SK-N-SH (cell line): ENCODE measurements at regions not wholly inside any gene's neighbourhood (a gene's known extent, or its start where the extent isn't known, plus 50 kb on each side); places are given as distances from the start of the nearest gene placed in this dataset.

Source experiments
- CTCF ChIA-PET: fragments of 300-600, 350-600 bp; formaldehyde crosslinking; extraction: SDS; loops from one replicate; lab custom pipeline; 2021; lab: Yijun Ruan, JAX
- POLR2A ChIA-PET: fragments of 350-600 bp; sonication (Branson Sonifier 250); formaldehyde crosslinking; extraction: SDS; loops from one replicate; lab custom pipeline; 2020; ENCODE audit warnings: antibody characterized with exemption, inconsistent platforms; lab: Yijun Ruan, JAX
- DNase-seq: peaks from one replicate; pipeline ENCODE4 v3.0.0; 2012
- H2AFZ ChIP-seq: fragments of 200-600 bp; sonication (generic); 2 replicates; pipeline ENCODE4 v1.8.1; 2016; ENCODE audit warnings: antibody characterized with exemption, mild to moderate bottlenecking, low read depth
- H3F3A ChIP-seq: fragments of 200-600 bp; sonication (generic); replicated peaks from 2 replicates; pipeline ENCODE3; 2016; ENCODE audit warnings: antibody characterized with exemption, mild to moderate bottlenecking; ENCODE audit not compliant: insufficient read depth
- H3K27ac ChIP-seq, 2 experiments: fragments of 200-500 bp in 1 of 2; fragments of 200-600 bp in 1 of 2; sonication (Bioruptor generic) in 1 of 2; sonication (generic), shearing (Covaris generic) in 1 of 2; 2 replicates each; pipeline versions ENCODE4 v1.5.1 to v1.6.1; 2014 to 2016; ENCODE audit warnings: low read depth in 2 of 2, inconsistent platforms in 1 of 2, low read length in 1 of 2, mild to moderate bottlenecking in 1 of 2, mixed read lengths in 1 of 2
- H3K27me3 ChIP-seq: fragments of 200-600 bp; sonication (generic), shearing (Covaris generic); 2 replicates; pipeline ENCODE4 v1.6.1; 2016; ENCODE audit warnings: mixed run types; ENCODE audit not compliant: insufficient read depth
- H3K36me3 ChIP-seq, 2 experiments: fragments of 200-500 bp in 1 of 2; fragments of 200-600 bp in 1 of 2; sonication (Bioruptor generic) in 1 of 2; sonication (generic) in 1 of 2; replicated peaks in 1 of 2; 2 replicates each; pipeline versions ENCODE3 to v1.5.1; 2014 to 2016; ENCODE audit warnings: low read length in 1 of 2, mild to moderate bottlenecking in 1 of 2; ENCODE audit not compliant: insufficient read depth in 2 of 2, control insufficient read depth in 1 of 2
- H3K4me1 ChIP-seq, 2 experiments: fragments of 200-500 bp in 1 of 2; fragments of 200-600 bp in 1 of 2; sonication (Bioruptor generic) in 1 of 2; sonication (generic), shearing (Covaris generic) in 1 of 2; 2 replicates each; pipeline versions ENCODE4 v1.5.1 to v1.6.1; 2014 to 2016; ENCODE audit warnings: low read depth in 1 of 2, low read length in 1 of 2, mixed run types in 1 of 2; ENCODE audit not compliant: insufficient read depth in 2 of 2, control insufficient read depth in 1 of 2
- H3K4me2 ChIP-seq: fragments of 200-600 bp; sonication (generic), shearing (Covaris generic); 2 replicates; pipeline ENCODE4 v1.6.1; 2017; ENCODE audit warnings: mixed run types
- H3K4me3 ChIP-seq, 2 experiments: fragments of 200-500 bp in 1 of 2; fragments of 200-600 bp in 1 of 2; sonication (Bioruptor generic) in 1 of 2; sonication (generic), shearing (Covaris generic) in 1 of 2; 2 replicates each; pipeline versions ENCODE4 v1.5.1 to v1.8.1; 2014 to 2016; ENCODE audit warnings: low read depth in 2 of 2, inconsistent platforms in 1 of 2, low read length in 1 of 2, mild to moderate bottlenecking in 1 of 2, mixed read lengths in 1 of 2, moderate library complexity in 1 of 2
- H3K79me2 ChIP-seq: fragments of 200-600 bp; sonication (generic); 2 replicates; pipeline ENCODE4 v1.8.1; 2017; ENCODE audit warnings: mild to moderate bottlenecking; ENCODE audit not compliant: insufficient read depth
- H3K9ac ChIP-seq: fragments of 200-600 bp; sonication (generic); 2 replicates; pipeline ENCODE4 v1.6.1; 2017; ENCODE audit warnings: mixed run types
- H3K9me2 ChIP-seq: fragments of 200-600 bp; sonication (generic); 2 replicates; pipeline ENCODE4 v1.6.1; 2017; ENCODE audit warnings: mixed run types
- H3K9me3 ChIP-seq: fragments of 200-600 bp; sonication (generic); 2 replicates; pipeline ENCODE4 v1.6.1; 2017; ENCODE audit warnings: mixed run types, mild to moderate bottlenecking, moderate library complexity
- H4K20me1 ChIP-seq: fragments of 200-600 bp; sonication (generic); 2 replicates; pipeline ENCODE4 v1.6.1; 2017; ENCODE audit warnings: mild to moderate bottlenecking, mixed run types; ENCODE audit not compliant: insufficient read depth
- ELF1 ChIP-seq: IDR thresholded peaks from 2 replicates; pipeline ENCODE4 v1.4.0; 2012
- EZH2phosphoT487 ChIP-seq: fragments of 200-600 bp; sonication (generic); IDR thresholded peaks from 2 replicates; pipeline ENCODE4 v1.6.1; 2017; ENCODE audit warnings: low read depth, mixed run types, mild to moderate bottlenecking, antibody characterized with exemption, moderate library complexity, borderline replicate concordance
- FOXJ3 ChIP-seq: sonication (generic); formaldehyde crosslinking; IDR thresholded peaks from 2 replicates; pipeline ENCODE4 v1.5.1; 2020; ENCODE audit warnings: mild to moderate bottlenecking, missing genetic modification reagents
- IRF3 ChIP-seq: fragments of 150-350 bp; IDR thresholded peaks from 2 replicates; pipeline ENCODE4 v1.6.1; 2016; ENCODE audit warnings: mild to moderate bottlenecking, low read depth, low read length
- MEF2A ChIP-seq: IDR thresholded peaks from 2 replicates; pipeline ENCODE4 v1.4.0; 2012; ENCODE audit warnings: low read depth, borderline replicate concordance
- NRF1 ChIP-seq: IDR thresholded peaks from 2 replicates; pipeline ENCODE4 v1.6.1; 2012; ENCODE audit warnings: low read depth, mild to moderate bottlenecking, low read length
- RAD21 ChIP-seq: IDR thresholded peaks from 2 replicates; pipeline ENCODE4 v1.6.1; 2012; ENCODE audit warnings: mild to moderate bottlenecking, low read length
- RXRA ChIP-seq: IDR thresholded peaks from 2 replicates; pipeline ENCODE4 v1.4.0; 2012; ENCODE audit warnings: low read depth, mild to moderate bottlenecking, borderline replicate concordance
- SMC3 ChIP-seq: IDR thresholded peaks from 2 replicates; pipeline ENCODE4 v1.6.1; 2012; ENCODE audit warnings: low read depth, low read length, improper control_type of control experiment
- YY1 ChIP-seq: IDR thresholded peaks from 2 replicates; pipeline ENCODE4 v1.4.0; 2012; ENCODE audit warnings: low read depth, mild to moderate bottlenecking
- WGBS: methylation state at CpG from one replicate; pipeline ENCODE4 v1.1.6; 2017; ENCODE audit warnings: low lambda C conversion rate; 5-methylcytosine and 5-hydroxymethylcytosine counted together

- no peak overlapping the region for H3K4me2 ChIP-seq
- DNase-seq = no peak
- no peaks in the 10 kb centered on the region for H3K9me2 ChIP-seq
- 79% methylated on average over 3 of the region's 3 CpGs for WGBS
- H3K9ac ChIP-seq = no peak overlapping the region
- no peak overlapping the region for H3K4me3 ChIP-seq
- POLR2A ChIA-PET = no interaction called here
- TF ChIP-seq MEF2A = no peak
- no peaks in the 10 kb centered on the region for H3K36me3 ChIP-seq
- H3K27ac ChIP-seq = no peak overlapping the region
- H3K4me1 ChIP-seq = no peaks in the 10 kb centered on the region
- no peak overlapping the region for H2AFZ ChIP-seq
- CTCF ChIA-PET = interaction anchor here (1.1 to 1.7 kb wide), 2 partner anchors 15 to 397 kb away, joined by 3 to 4 read pairs; no protein-coding TSS in a partner anchor
- no peaks in the 10 kb centered on the region for H3F3A ChIP-seq
- no peaks in the 10 kb centered on the region for H3K27me3 ChIP-seq
- H4K20me1 ChIP-seq = no peaks in the 10 kb centered on the region
- H3K79me2 ChIP-seq = no peaks in the 10 kb centered on the region
- H3K9me3 ChIP-seq = no peaks in the 10 kb centered on the region
Observed at GRCh38 chr18:28575123-28575522, 398.2 kb upstream of the CDH2 start.

- Histone ChIP-seq H3F3A (no peaks in the 10 kb centered on the region), H3K27ac (no peak overlapping the region), H3K9ac (no peak overlapping the region), H3K4me1 (no peaks in the 10 kb centered on the region), H3K9me3 (no peaks in the 10 kb centered on the region), H2AFZ (no peak overlapping the region), H3K36me3 (no peaks in the 10 kb centered on the region), H3K4me2 (no peak overlapping the region), H3K79me2 (no peaks in the 10 kb centered on the region), H3K27me3 (no peaks in the 10 kb centered on the region), H4K20me1 (no peaks in the 10 kb centered on the region), H3K9me2 (no peaks in the 10 kb centered on the region), H3K4me3 (no peak overlapping the region)
- ChIA-PET CTCF (interaction anchor here (1.7 kb wide), 1 partner anchor 396 kb away, joined by 3 read pairs; no protein-coding TSS in a partner anchor), POLR2A (no interaction called here)
- TF ChIP-seq YY1 (no peak), ELF1 (no peak), RXRA (no peak)
- 90% methylated on average over 1 of the region's 1 CpG for WGBS
- DNase-seq = no peak
Observed at GRCh38 chr18:28574175-28574574, 397.2 kb upstream of the CDH2 start.

- Histone ChIP-seq H3K27me3 (no peaks in the 10 kb centered on the region), H3K4me3 (no peak overlapping the region), H3K9me2 (no peaks in the 10 kb centered on the region), H4K20me1 (no peaks in the 10 kb centered on the region), H3K27ac (no peak overlapping the region), H3K4me1 (no peaks in the 10 kb centered on the region), H3K4me2 (no peak overlapping the region), H3K9me3 (no peaks in the 10 kb centered on the region), H3K9ac (no peak overlapping the region), H3K36me3 (no peaks in the 10 kb centered on the region), H2AFZ (no peak overlapping the region), H3K79me2 (no peaks in the 10 kb centered on the region), H3F3A (no peaks in the 10 kb centered on the region)
- DNase-seq = no peak
- 71% methylated on average over 2 of the region's 2 CpGs for WGBS
- POLR2A ChIA-PET = no interaction called here
- CTCF ChIA-PET = interaction anchor here (2.0 kb wide), 1 partner anchor 10 kb away, joined by 6 read pairs; no protein-coding TSS in a partner anchor
- no peak for TF ChIP-seq NRF1
- TF ChIP-seq IRF3 = no peak
- no peak for TF ChIP-seq FOXJ3 (CRISPR knock-in tag)
- TF ChIP-seq RAD21 = no peak
- TF ChIP-seq EZH2phosphoT487 = no peak
- no peak for TF ChIP-seq SMC3
Observed at GRCh38 chr18:28571929-28572328, 395.0 kb upstream of the CDH2 start.
